K562 (cell line): ENCODE measurements at regions not wholly inside any gene's neighbourhood (a gene's known extent, or its start where the extent isn't known, plus 50 kb on each side); places are given as distances from the start of the nearest gene placed in this dataset.

Source experiments
- ATAC-seq: fragments of 200-7000 bp; cut with Tn5 transposase; 3 replicates; pipeline ENCODE4 v1.9.1; 2020; ENCODE audit warnings: moderate library complexity
- BruUV-seq: library from RNA; stranded (reverse); fragments of 400-500 nt; replicated peaks from 2 replicates; lab custom pipeline; 2021; lab: Mats Ljungman, UMichigan
- CTCF ChIA-PET: fragments of 300-600 bp; formaldehyde crosslinking; extraction: SDS; loops from one replicate; lab custom pipeline; 2021; ENCODE audit warnings: low intra/inter-chr PET ratio; lab: Yijun Ruan, JAX
- POLR2A ChIA-PET: fragments of 300-600, 350-650 bp; sonication (Branson Sonifier 250); formaldehyde crosslinking; extraction: SDS; loops from one replicate; lab custom pipeline; 2021; ENCODE audit warnings: antibody characterized with exemption, inconsistent platforms; lab: Yijun Ruan, JAX
- DNase-seq, 4 experiments: peaks; one replicate each; pipeline versions ENCODE4 v3.0.0 to v3.0.0-alpha.2; 2011 to 2018; ENCODE audit warnings: low spot score in 3 of 4, mixed read lengths in 3 of 4; ENCODE audit errors: extremely low read depth in 1 of 4
- FAIRE-seq: peaks from 2 replicates; lab custom pipeline; 2011; peaks lifted over from hg19 to GRCh38; lab: Jason Lieb, UNC
- H2AFZ ChIP-seq: 2 replicates; pipeline ENCODE4 v1.6.0; 2011; ENCODE audit warnings: low read depth, low read length, control low read depth, inconsistent platforms
- H3K27ac ChIP-seq: fragments of 200-600 bp; 3 replicates; pipeline ENCODE4 v1.8.0; 2011; ENCODE audit warnings: low read depth, mild to moderate bottlenecking, control low read depth, inconsistent platforms, low read length, moderate library complexity, mixed read lengths; ENCODE audit errors: extremely low read depth
- H3K27me3 ChIP-seq, 2 experiments: fragments of 300-600 bp in 1 of 2; 2 replicates in 1 of 2; 3 replicates in 1 of 2; pipeline versions ENCODE4 v1.6.0 to v1.8.0; 2011; ENCODE audit warnings: inconsistent platforms in 2 of 2, low read length in 2 of 2, mild to moderate bottlenecking in 1 of 2, mixed read lengths in 1 of 2, moderate library complexity in 1 of 2; ENCODE audit not compliant: control insufficient read depth in 2 of 2, insufficient read depth in 2 of 2
- H3K36me3 ChIP-seq: fragments of 300-600 bp; 3 replicates; pipeline ENCODE4 v1.8.0; 2011; ENCODE audit warnings: mild to moderate bottlenecking, low read length, inconsistent platforms; ENCODE audit not compliant: control insufficient read depth, insufficient read depth
- H3K4me1 ChIP-seq, 2 experiments: fragments of 200-600 bp in 1 of 2; replicated peaks in 1 of 2; 2 replicates in 1 of 2; 3 replicates in 1 of 2; pipeline versions ENCODE4 v1.5.1 to v1.8.0; 2011; ENCODE audit warnings: inconsistent platforms in 2 of 2, low read length in 2 of 2, mild to moderate bottlenecking in 1 of 2, mixed read lengths in 1 of 2, moderate library complexity in 1 of 2; ENCODE audit not compliant: control insufficient read depth in 2 of 2, insufficient read depth in 2 of 2
- H3K4me2 ChIP-seq: 2 replicates; pipeline ENCODE4 v1.6.1; 2011; ENCODE audit warnings: low read length, control low read depth, inconsistent platforms, mixed read lengths; ENCODE audit not compliant: insufficient read depth
- H3K4me3 ChIP-seq: fragments of 200-600 bp; sonication (generic), shearing (Covaris generic); 2 replicates; pipeline ENCODE4 v1.5.1; 2016; ENCODE audit warnings: control low read depth, inconsistent platforms
- H3K79me2 ChIP-seq: fragments of 200-600 bp; 3 replicates; pipeline ENCODE4 v1.8.0; 2011; ENCODE audit warnings: low read length, inconsistent platforms; ENCODE audit not compliant: control insufficient read depth, insufficient read depth
- H3K9ac ChIP-seq, 2 experiments: 2 replicates each; pipeline versions ENCODE4 v1.6.0 to v1.6.1; 2011; ENCODE audit warnings: low read depth in 2 of 2, low read length in 2 of 2, control low read depth in 1 of 2, inconsistent platforms in 1 of 2, mild to moderate bottlenecking in 1 of 2, mixed read lengths in 1 of 2; ENCODE audit not compliant: insufficient read depth in 1 of 2
- H3K9me1 ChIP-seq: one replicate; pipeline ENCODE4 v1.6.0; 2011; ENCODE audit warnings: inconsistent platforms, mild to moderate bottlenecking, low read length, moderate library complexity; ENCODE audit not compliant: control insufficient read depth, insufficient read depth
- H3K9me3 ChIP-seq: replicated peaks from 2 replicates; pipeline ENCODE4 v1.5.1; 2011; ENCODE audit warnings: low read depth, low read length, inconsistent platforms; ENCODE audit not compliant: control insufficient read depth, insufficient read depth
- H4K20me1 ChIP-seq: replicated peaks from 2 replicates; pipeline ENCODE4 v1.6.1; 2011; ENCODE audit warnings: low read length, inconsistent platforms, mixed read lengths; ENCODE audit not compliant: control insufficient read depth, insufficient read depth
- FOXA3 ChIP-seq, 2 experiments: fragments of 450-650 bp in 1 of 2; sonication (generic) in 1 of 2; formaldehyde crosslinking; IDR thresholded peaks in 1 of 2; conservative IDR thresholded peaks in 1 of 2; 2 replicates each; pipeline versions ENCODE4 v1.4.0 to v1.8.0; 2020 to 2022; ENCODE audit warnings: mild to moderate bottlenecking in 2 of 2, missing genetic modification reagents in 1 of 2
- GATAD2A ChIP-seq: fragments of 450-650 bp; IDR thresholded peaks from 2 replicates; pipeline ENCODE4 v1.6.1; 2017
- HDAC8 ChIP-seq: fragments of 450-650 bp; IDR thresholded peaks from 2 replicates; pipeline ENCODE4 v1.6.1; 2016; ENCODE audit warnings: mild to moderate bottlenecking, missing genetic modification characterization, moderate library complexity, missing compliant biosample characterization
- HINFP ChIP-seq: fragments of 450-650 bp; conservative IDR thresholded peaks from 2 replicates; pipeline ENCODE4 v1.6.1; 2016; ENCODE audit warnings: missing genetic modification characterization, low read depth, mild to moderate bottlenecking, control low read depth, missing compliant biosample characterization
- RBM25 ChIP-seq: fragments of 200-400 bp; formaldehyde crosslinking; IDR thresholded peaks from 2 replicates; pipeline ENCODE4 v1.6.1; 2018; ENCODE audit warnings: low read length, low read depth, moderate library complexity; ENCODE audit not compliant: severe bottlenecking
- SNIP1 ChIP-seq: fragments of 450-650 bp; IDR thresholded peaks from 2 replicates; pipeline ENCODE4 v1.7.1; 2017; ENCODE audit warnings: low read depth, mild to moderate bottlenecking
- STAG1 ChIP-seq: sonication (generic); formaldehyde crosslinking; IDR thresholded peaks from 2 replicates; pipeline ENCODE4 v1.5.0; 2020; ENCODE audit warnings: missing genetic modification reagents, borderline replicate concordance
- THRAP3 ChIP-seq: fragments of 450-650 bp; IDR thresholded peaks from 2 replicates; pipeline ENCODE4 v1.6.1; 2016; ENCODE audit warnings: mild to moderate bottlenecking, inconsistent platforms, borderline replicate concordance
- ZBTB12 ChIP-seq: fragments of 250-450 bp; sonication (Bioruptor Pico); IDR thresholded peaks from 2 replicates; pipeline ENCODE4 v1.4.0; 2020
- ZKSCAN3 ChIP-seq: fragments of 250-450 bp; sonication (Bioruptor Pico); IDR thresholded peaks from 2 replicates; pipeline ENCODE4 v1.4.0; 2020
- ZNF133 ChIP-seq: fragments of 250-450 bp; sonication (Bioruptor Pico); IDR thresholded peaks from 2 replicates; pipeline ENCODE4 v1.4.0; 2020; ENCODE audit warnings: mild to moderate bottlenecking
- ZNF778 ChIP-seq: fragments of 450-650 bp; formaldehyde crosslinking; IDR thresholded peaks from 2 replicates; pipeline ENCODE4 v1.4.0; 2020; ENCODE audit warnings: mild to moderate bottlenecking, moderate library complexity
- WGBS: fragments of 100-300 bp; shearing (Covaris generic); methylation state at CpG from one replicate; pipeline ENCODE4 v1.1.6; 2016; ENCODE audit warnings: low coverage, mixed read lengths; ENCODE audit not compliant: insufficient coverage; ENCODE audit errors: missing lambda C conversion rate; 5-methylcytosine and 5-hydroxymethylcytosine counted together
- in situ Hi-C: fragments of 300-500 bp; cut with MboI; formaldehyde crosslinking; loops from 4 replicates; pipeline ENCODE4 v1.15.0; 2018; ENCODE audit warnings: inconsistent platforms, mixed read lengths
- intact Hi-C: fragments of 100-400 bp; cut with micrococcal nuclease; formaldehyde crosslinking; loops from 2 replicates; pipeline ENCODE4 v1.14.2; 2022
- TF ChIP-seq, protein P1 (sequence below): IDR thresholded peaks from 3 replicates; pipeline ENCODE4 v1.6.1; 2011; ENCODE audit warnings: borderline replicate concordance, mild to moderate bottlenecking; ENCODE audit not compliant: insufficient read length, insufficient read depth

GRCh38 chr1:209277662-209278061 lies 305.9 kb upstream of the CAMK1G start:
- Histone ChIP-seq H3K79me2 (no peaks in the 10 kb centered on the region), H3K27ac (no peak overlapping the region), H2AFZ (no peak overlapping the region), H3K4me3 (no peak overlapping the region), H3K9me3 (no peaks in the 10 kb centered on the region), H3K9ac (no peak overlapping the region), H3K4me2 (no peak overlapping the region), H3K9me1 (no peaks in the 10 kb centered on the region), H4K20me1 (no peaks in the 10 kb centered on the region), H3K27me3 (no peaks in the 10 kb centered on the region), H3K36me3 (no peaks in the 10 kb centered on the region), H3K4me1 (no peaks in the 10 kb centered on the region)
- in situ Hi-C loops (no loop called here), intact Hi-C loops (no loop called here)
- 0% methylated on average over 1 of the region's 1 CpG for WGBS
- no peak for FAIRE-seq
- CTCF ChIA-PET, result no interaction called here
- BruUV-seq, result no TSS peak
- POLR2A ChIA-PET, result no interaction called here
- ATAC-seq, result no peak
- DNase-seq, result no peak
- no peak for TF ChIP-seq ZKSCAN3
- TF ChIP-seq ZNF778 (CRISPR knock-in tag), result no peak
- TF ChIP-seq ZNF133 (CRISPR knock-in tag), result no peak
- no peak for TF ChIP-seq RBM25
- TF ChIP-seq FOXA3 (CRISPR knock-in tag; conservative IDR thresholded peaks at IDR 0.05 in 1 of 2, IDR thresholded peaks at IDR 0.05 in 1 of 2), result no peak
- no peak for TF ChIP-seq GATAD2A
- TF ChIP-seq, protein P1, sequence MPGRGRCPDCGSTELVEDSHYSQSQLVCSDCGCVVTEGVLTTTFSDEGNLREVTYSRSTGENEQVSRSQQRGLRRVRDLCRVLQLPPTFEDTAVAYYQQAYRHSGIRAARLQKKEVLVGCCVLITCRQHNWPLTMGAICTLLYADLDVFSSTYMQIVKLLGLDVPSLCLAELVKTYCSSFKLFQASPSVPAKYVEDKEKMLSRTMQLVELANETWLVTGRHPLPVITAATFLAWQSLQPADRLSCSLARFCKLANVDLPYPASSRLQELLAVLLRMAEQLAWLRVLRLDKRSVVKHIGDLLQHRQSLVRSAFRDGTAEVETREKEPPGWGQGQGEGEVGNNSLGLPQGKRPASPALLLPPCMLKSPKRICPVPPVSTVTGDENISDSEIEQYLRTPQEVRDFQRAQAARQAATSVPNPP, result no peak
- no peak for TF ChIP-seq SNIP1
- no peak for TF ChIP-seq STAG1
- no peak for TF ChIP-seq THRAP3
- no peak for TF ChIP-seq ZBTB12 (CRISPR knock-in tag)
- no peak for TF ChIP-seq HINFP (tag)
- TF ChIP-seq HDAC8 (tag), result no peak
